Fibroblast of lung (primary cell): ENCODE measurements at regions not wholly inside any gene's neighbourhood (a gene's known extent, or its start where the extent isn't known, plus 50 kb on each side); places are given as distances from the start of the nearest gene placed in this dataset.

Experiments
- DNase-seq, 2 donors: peaks; one replicate each; pipeline versions ENCODE4 v3.0.0 to v3.0.0-alpha.2; 2010; ENCODE audit warnings: low read depth in 2 of 2
- H2AFZ ChIP-seq: 2 replicates; pipeline ENCODE4 v1.5.1; 2012; ENCODE audit warnings: low read length, control low read depth, inconsistent platforms
- H3K27ac ChIP-seq: 2 replicates; pipeline ENCODE4 v1.5.1; 2011; ENCODE audit warnings: low read length, control low read depth; ENCODE audit not compliant: insufficient read depth
- H3K27me3 ChIP-seq: 2 replicates; pipeline ENCODE4 v1.5.1; 2011; ENCODE audit warnings: mild to moderate bottlenecking, low read length; ENCODE audit not compliant: control insufficient read depth, insufficient read depth
- H3K36me3 ChIP-seq: 2 replicates; pipeline ENCODE4 v1.5.1; 2011; ENCODE audit warnings: low read length; ENCODE audit not compliant: control insufficient read depth, insufficient read depth
- H3K4me1 ChIP-seq: 2 replicates; pipeline ENCODE4 v1.5.1; 2011; ENCODE audit warnings: low read length; ENCODE audit not compliant: control insufficient read depth, insufficient read depth; ENCODE audit errors: extremely low read depth
- H3K4me2 ChIP-seq: 2 replicates; pipeline ENCODE4 v1.5.1; 2011; ENCODE audit warnings: low read length, control low read depth; ENCODE audit not compliant: insufficient read depth; ENCODE audit errors: extremely low read depth
- H3K4me3 ChIP-seq, 4 experiments: fragments of 200-600 bp in 1 of 4; sonication (generic) in 1 of 4; replicated peaks in 1 of 4; 2 replicates each; pipeline ENCODE4 v1.5.1; 2011 to 2016; ENCODE audit warnings: low read length in 4 of 4, low read depth in 3 of 4, mild to moderate bottlenecking in 3 of 4, control low read depth in 2 of 4, inconsistent platforms in 1 of 4, mixed read lengths in 1 of 4; ENCODE audit not compliant: insufficient read depth in 1 of 4; ENCODE audit errors: control extremely low read depth in 1 of 4
- H3K79me2 ChIP-seq: 2 replicates; pipeline ENCODE4 v1.5.1; 2012; ENCODE audit warnings: mild to moderate bottlenecking, low read length, inconsistent platforms; ENCODE audit not compliant: control insufficient read depth, insufficient read depth
- H3K9ac ChIP-seq: 2 replicates; pipeline ENCODE4 v1.5.1; 2011; ENCODE audit warnings: mild to moderate bottlenecking, low read length, control low read depth; ENCODE audit not compliant: insufficient read depth
- H3K9me3 ChIP-seq: 2 replicates; pipeline ENCODE4 v1.5.1; 2012; ENCODE audit warnings: low read depth, low read length; ENCODE audit not compliant: control insufficient read depth, insufficient read depth
- H4K20me1 ChIP-seq: 2 replicates; pipeline ENCODE4 v1.5.1; 2011; ENCODE audit warnings: low read length; ENCODE audit not compliant: control insufficient read depth, insufficient read depth; ENCODE audit errors: extremely low read depth
- CTCF ChIP-seq, 2 donors: IDR thresholded peaks in 1 of 2; conservative IDR thresholded peaks in 1 of 2; 1 replicate in 1 of 2; 2 replicates in 1 of 2; pipeline ENCODE4 v1.5.1; 2011 to 2012; ENCODE audit warnings: low read length in 2 of 2, control low read depth in 1 of 2, inconsistent platforms in 1 of 2, low read depth in 1 of 2, mild to moderate bottlenecking in 1 of 2
- EZH2 ChIP-seq: IDR thresholded peaks from 2 replicates; pipeline ENCODE4 v1.5.1; 2012; ENCODE audit warnings: low read length, control low read depth, mild to moderate bottlenecking; ENCODE audit errors: missing control alignments

GRCh38 chr1:29601021-29601420 lies 364.7 kb downstream of the PTPRU start:
- Histone ChIP-seq H3K4me3 (no peak overlapping the region), H3K27me3 (no peaks in the 10 kb centered on the region), H3K4me2 (no peak overlapping the region), H2AFZ (no peak overlapping the region), H4K20me1 (no peaks in the 10 kb centered on the region), H3K36me3 (no peaks in the 10 kb centered on the region), H3K9ac (no peak overlapping the region), H3K27ac (no peak overlapping the region), H3K79me2 (no peaks in the 10 kb centered on the region), H3K9me3 (no peaks in the 10 kb centered on the region), H3K4me1 (no peaks in the 10 kb centered on the region)
- no peak for TF ChIP-seq EZH2
- no peak for TF ChIP-seq CTCF (conservative IDR thresholded peaks at IDR 0.05 in 1 of 2, IDR thresholded peaks at IDR 0.05 in 1 of 2; ENCODE audit: low read depth in 1 of 2, low read length in 2 of 2)
- no peak for DNase-seq

GRCh38 chr1:29599826-29600225 lies 363.5 kb downstream of the PTPRU start:
- DNase-seq, result no peak
- H3K4me3 ChIP-seq, result no peak overlapping the region
- no peaks in the 10 kb centered on the region for H3K4me1 ChIP-seq
- no peak overlapping the region for H3K27ac ChIP-seq
- no peak overlapping the region for H3K9ac ChIP-seq
- no peaks in the 10 kb centered on the region for H3K79me2 ChIP-seq
- H3K36me3 ChIP-seq, result no peaks in the 10 kb centered on the region
- TF ChIP-seq CTCF (conservative IDR thresholded peaks at IDR 0.05 in 1 of 2, IDR thresholded peaks at IDR 0.05 in 1 of 2; ENCODE audit: low read depth in 1 of 2, low read length in 2 of 2) (no peak), EZH2 (no peak)
- H3K27me3 ChIP-seq, result no peaks in the 10 kb centered on the region
- H2AFZ ChIP-seq, result no peak overlapping the region
- no peaks in the 10 kb centered on the region for H3K9me3 ChIP-seq
- no peak overlapping the region for H3K4me2 ChIP-seq
- no peaks in the 10 kb centered on the region for H4K20me1 ChIP-seq

- no peak for DNase-seq
- Histone ChIP-seq H3K9ac (no peak overlapping the region), H3K4me3 (no peak overlapping the region), H3K9me3 (no peaks in the 10 kb centered on the region), H4K20me1 (no peaks in the 10 kb centered on the region), H3K79me2 (no peaks in the 10 kb centered on the region), H3K4me1 (no peaks in the 10 kb centered on the region), H3K4me2 (no peak overlapping the region), H2AFZ (no peak overlapping the region), H3K27ac (no peak overlapping the region), H3K27me3 (no peaks in the 10 kb centered on the region), H3K36me3 (no peaks in the 10 kb centered on the region)
- TF ChIP-seq CTCF (conservative IDR thresholded peaks at IDR 0.05 in 1 of 2, IDR thresholded peaks at IDR 0.05 in 1 of 2; ENCODE audit: low read depth in 1 of 2, low read length in 2 of 2) (no peak), EZH2 (no peak)
Measured at GRCh38 chr1:29599071-29599470, 362.7 kb downstream of the PTPRU start.
